SK-N-SH (cell line): ENCODE measurements at regions not wholly inside any gene's neighbourhood (a gene's known extent, or its start where the extent isn't known, plus 50 kb on each side); places are given as distances from the start of the nearest gene placed in this dataset.

Experiments
- CTCF ChIA-PET: fragments of 300-600, 350-600 bp; formaldehyde crosslinking; extraction: SDS; loops from one replicate; lab custom pipeline; 2021; lab: Yijun Ruan, JAX
- POLR2A ChIA-PET: fragments of 350-600 bp; sonication (Branson Sonifier 250); formaldehyde crosslinking; extraction: SDS; loops from one replicate; lab custom pipeline; 2020; ENCODE audit warnings: antibody characterized with exemption, inconsistent platforms; lab: Yijun Ruan, JAX
- DNase-seq: peaks from one replicate; pipeline ENCODE4 v3.0.0; 2012
- H2AFZ ChIP-seq: fragments of 200-600 bp; sonication (generic); 2 replicates; pipeline ENCODE4 v1.8.1; 2016; ENCODE audit warnings: antibody characterized with exemption, mild to moderate bottlenecking, low read depth
- H3F3A ChIP-seq: fragments of 200-600 bp; sonication (generic); replicated peaks from 2 replicates; pipeline ENCODE3; 2016; ENCODE audit warnings: antibody characterized with exemption, mild to moderate bottlenecking; ENCODE audit not compliant: insufficient read depth
- H3K27ac ChIP-seq, 2 experiments: fragments of 200-500 bp in 1 of 2; fragments of 200-600 bp in 1 of 2; sonication (Bioruptor generic) in 1 of 2; sonication (generic), shearing (Covaris generic) in 1 of 2; 2 replicates each; pipeline versions ENCODE4 v1.5.1 to v1.6.1; 2014 to 2016; ENCODE audit warnings: low read depth in 2 of 2, inconsistent platforms in 1 of 2, low read length in 1 of 2, mild to moderate bottlenecking in 1 of 2, mixed read lengths in 1 of 2
- H3K27me3 ChIP-seq: fragments of 200-600 bp; sonication (generic), shearing (Covaris generic); 2 replicates; pipeline ENCODE4 v1.6.1; 2016; ENCODE audit warnings: mixed run types; ENCODE audit not compliant: insufficient read depth
- H3K36me3 ChIP-seq, 2 experiments: fragments of 200-500 bp in 1 of 2; fragments of 200-600 bp in 1 of 2; sonication (Bioruptor generic) in 1 of 2; sonication (generic) in 1 of 2; replicated peaks in 1 of 2; 2 replicates each; pipeline versions ENCODE3 to v1.5.1; 2014 to 2016; ENCODE audit warnings: low read length in 1 of 2, mild to moderate bottlenecking in 1 of 2; ENCODE audit not compliant: insufficient read depth in 2 of 2, control insufficient read depth in 1 of 2
- H3K4me1 ChIP-seq, 2 experiments: fragments of 200-500 bp in 1 of 2; fragments of 200-600 bp in 1 of 2; sonication (Bioruptor generic) in 1 of 2; sonication (generic), shearing (Covaris generic) in 1 of 2; 2 replicates each; pipeline versions ENCODE4 v1.5.1 to v1.6.1; 2014 to 2016; ENCODE audit warnings: low read depth in 1 of 2, low read length in 1 of 2, mixed run types in 1 of 2; ENCODE audit not compliant: insufficient read depth in 2 of 2, control insufficient read depth in 1 of 2
- H3K4me2 ChIP-seq: fragments of 200-600 bp; sonication (generic), shearing (Covaris generic); 2 replicates; pipeline ENCODE4 v1.6.1; 2017; ENCODE audit warnings: mixed run types
- H3K4me3 ChIP-seq, 2 experiments: fragments of 200-500 bp in 1 of 2; fragments of 200-600 bp in 1 of 2; sonication (Bioruptor generic) in 1 of 2; sonication (generic), shearing (Covaris generic) in 1 of 2; 2 replicates each; pipeline versions ENCODE4 v1.5.1 to v1.8.1; 2014 to 2016; ENCODE audit warnings: low read depth in 2 of 2, inconsistent platforms in 1 of 2, low read length in 1 of 2, mild to moderate bottlenecking in 1 of 2, mixed read lengths in 1 of 2, moderate library complexity in 1 of 2
- H3K79me2 ChIP-seq: fragments of 200-600 bp; sonication (generic); 2 replicates; pipeline ENCODE4 v1.8.1; 2017; ENCODE audit warnings: mild to moderate bottlenecking; ENCODE audit not compliant: insufficient read depth
- H3K9ac ChIP-seq: fragments of 200-600 bp; sonication (generic); 2 replicates; pipeline ENCODE4 v1.6.1; 2017; ENCODE audit warnings: mixed run types
- H3K9me2 ChIP-seq: fragments of 200-600 bp; sonication (generic); 2 replicates; pipeline ENCODE4 v1.6.1; 2017; ENCODE audit warnings: mixed run types
- H3K9me3 ChIP-seq: fragments of 200-600 bp; sonication (generic); 2 replicates; pipeline ENCODE4 v1.6.1; 2017; ENCODE audit warnings: mixed run types, mild to moderate bottlenecking, moderate library complexity
- H4K20me1 ChIP-seq: fragments of 200-600 bp; sonication (generic); 2 replicates; pipeline ENCODE4 v1.6.1; 2017; ENCODE audit warnings: mild to moderate bottlenecking, mixed run types; ENCODE audit not compliant: insufficient read depth
- ELF1 ChIP-seq: IDR thresholded peaks from 2 replicates; pipeline ENCODE4 v1.4.0; 2012
- EZH2phosphoT487 ChIP-seq: fragments of 200-600 bp; sonication (generic); IDR thresholded peaks from 2 replicates; pipeline ENCODE4 v1.6.1; 2017; ENCODE audit warnings: low read depth, mixed run types, mild to moderate bottlenecking, antibody characterized with exemption, moderate library complexity, borderline replicate concordance
- FOSL2 ChIP-seq: IDR thresholded peaks from 2 replicates; pipeline ENCODE4 v1.4.0; 2012; ENCODE audit warnings: low read depth, mild to moderate bottlenecking, moderate library complexity, borderline replicate concordance
- FOXJ3 ChIP-seq: sonication (generic); formaldehyde crosslinking; IDR thresholded peaks from 2 replicates; pipeline ENCODE4 v1.5.1; 2020; ENCODE audit warnings: mild to moderate bottlenecking, missing genetic modification reagents
- FOXM1 ChIP-seq: IDR thresholded peaks from 2 replicates; pipeline ENCODE4 v1.4.0; 2012; ENCODE audit warnings: low read depth, mild to moderate bottlenecking
- GABPA ChIP-seq: IDR thresholded peaks from 2 replicates; pipeline ENCODE4 v1.4.0; 2012; ENCODE audit warnings: low read depth, mild to moderate bottlenecking
- MXI1 ChIP-seq: IDR thresholded peaks from 2 replicates; pipeline ENCODE4 v1.6.1; 2012; ENCODE audit warnings: mild to moderate bottlenecking, low read depth, low read length, improper control_type of control experiment
- NFIC ChIP-seq: IDR thresholded peaks from 2 replicates; pipeline ENCODE4 v1.4.0; 2012; ENCODE audit warnings: borderline replicate concordance
- PBX3 ChIP-seq: IDR thresholded peaks from 2 replicates; pipeline ENCODE4; 2012
- POLR2AphosphoS5 ChIP-seq: IDR thresholded peaks from 2 replicates; pipeline ENCODE4 v1.6.1; 2012; ENCODE audit warnings: low read depth, low read length
- SIN3A ChIP-seq: IDR thresholded peaks from 2 replicates; pipeline ENCODE4 v1.6.1; 2012; ENCODE audit warnings: low read depth, mild to moderate bottlenecking, low read length, moderate library complexity, borderline replicate concordance
- SMC3 ChIP-seq: IDR thresholded peaks from 2 replicates; pipeline ENCODE4 v1.6.1; 2012; ENCODE audit warnings: low read depth, low read length, improper control_type of control experiment
- USF2 ChIP-seq: fragments of 150-350 bp; IDR thresholded peaks from 2 replicates; pipeline ENCODE4 v1.6.1; 2017; ENCODE audit warnings: antibody characterized with exemption, low read length, low read depth, borderline replicate concordance
- YY1 ChIP-seq: IDR thresholded peaks from 2 replicates; pipeline ENCODE4 v1.4.0; 2012; ENCODE audit warnings: low read depth, mild to moderate bottlenecking
- WGBS: methylation state at CpG from one replicate; pipeline ENCODE4 v1.1.6; 2017; ENCODE audit warnings: low lambda C conversion rate; 5-methylcytosine and 5-hydroxymethylcytosine counted together

- no peak overlapping the region for H3K4me2 ChIP-seq
- H3K27me3 ChIP-seq = no peaks in the 10 kb centered on the region
- no peaks in the 10 kb centered on the region for H3K9me2 ChIP-seq
- no peak overlapping the region for H3K9ac ChIP-seq
- no peaks in the 10 kb centered on the region for H3K36me3 ChIP-seq
- H3K9me3 ChIP-seq = no peaks in the 10 kb centered on the region
- no peak overlapping the region for H3K4me3 ChIP-seq
- no peaks in the 10 kb centered on the region for H3K79me2 ChIP-seq
- WGBS = 8% methylated on average over 2 of the region's 5 CpGs
- H2AFZ ChIP-seq = no peak overlapping the region
- POLR2A ChIA-PET = no interaction called here
- H3K27ac ChIP-seq = no peak overlapping the region; a peak in 1 of 4 replicates
- H3F3A ChIP-seq = no peaks in the 10 kb centered on the region
- H4K20me1 ChIP-seq = no peaks in the 10 kb centered on the region
- DNase-seq = no peak
- TF ChIP-seq FOSL2 (no peak), EZH2phosphoT487 (no peak), FOXJ3 (CRISPR knock-in tag) (no peak), SMC3 (no peak), GABPA (no peak), YY1 (no peak), MXI1 (no peak), PBX3 (no peak), SIN3A (no peak), ELF1 (no peak), POLR2AphosphoS5 (no peak), NFIC (no peak), USF2 (no peak)
- H3K4me1 ChIP-seq = peaks cover 0 to 6% of the 10 kb centered on the region in 2 experiments; a peak in 1 of 4 replicates
- CTCF ChIA-PET = interaction anchor here (0.8 kb wide), 1 partner anchor 526 kb away, joined by 3 read pairs; no protein-coding TSS in a partner anchor
Observed at GRCh38 chr2:117359266-117359914, 455.1 kb upstream of the DDX18 start.

- Histone ChIP-seq H3K79me2 (no peaks in the 10 kb centered on the region), H3K9me3 (no peaks in the 10 kb centered on the region), H3K4me2 (no peak overlapping the region), H4K20me1 (no peaks in the 10 kb centered on the region), H3K9ac (no peak overlapping the region), H3K9me2 (no peaks in the 10 kb centered on the region), H3K4me3 (no peak overlapping the region), H3F3A (no peaks in the 10 kb centered on the region), H3K27me3 (no peaks in the 10 kb centered on the region), H3K27ac (no peak overlapping the region), H2AFZ (no peak overlapping the region), H3K36me3 (no peaks in the 10 kb centered on the region), H3K4me1 (peaks cover 0 to 4% of the 10 kb centered on the region in 2 experiments; a peak in 1 of 4 replicates)
- POLR2A ChIA-PET = no interaction called here
- WGBS = 28% methylated on average over 2 of the region's 2 CpGs
- CTCF ChIA-PET = no interaction called here
- no peak for DNase-seq
- TF ChIP-seq SIN3A (no peak), FOXM1 (no peak), NFIC (no peak), EZH2phosphoT487 (no peak)
Observed at GRCh38 chr2:117360586-117360985, 453.9 kb upstream of the DDX18 start.
